NCI-H1092 (cell line): ENCODE measurements at regions not wholly inside any gene's neighbourhood (a gene's known extent, or its start where the extent isn't known, plus 50 kb on each side); places are given as distances from the start of the nearest gene placed in this dataset.

Experiments
- DNase-seq: peaks from one replicate; lab custom pipeline; 2025; lab: John Stamatoyannopoulos, UW

- DNase-seq: no peak
These were observed 61.3 kb upstream of the TAB3 start for GRCh38 chrX:30950391-30950790.

- no peak for DNase-seq
These were observed 60.5 kb upstream of the TAB3 start for GRCh38 chrX:30949554-30949953.

DNA sequence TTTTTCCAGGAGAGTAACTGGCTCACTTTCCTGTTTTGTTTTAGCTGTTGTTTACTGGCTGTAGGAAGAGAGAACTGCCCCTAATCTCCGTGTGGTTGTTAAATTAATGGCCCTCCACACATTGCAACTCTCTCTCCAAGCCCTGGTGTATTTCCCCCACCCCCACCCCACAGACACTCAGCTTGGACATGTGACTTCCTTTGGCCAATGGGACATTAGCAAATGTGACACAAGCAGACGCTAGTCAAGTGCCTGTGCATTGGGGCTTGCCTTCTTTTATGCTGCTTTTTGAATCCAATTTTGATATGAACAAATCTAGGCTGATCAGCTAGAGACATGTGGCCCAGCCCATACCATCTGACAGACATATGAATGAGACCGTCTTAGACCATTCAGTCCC lies 59.6 kb upstream of the TAB3 start:
- DNase-seq: no peak

- DNase-seq: no peak
These were observed 59.0 kb upstream of the TAB3 start for GRCh38 chrX:30948051-30948450.

GRCh38 chrX:30943984-30944383 lies 54.9 kb upstream of the TAB3 start:
- no peak for DNase-seq

GRCh38 chrX:30941898-30942297 lies 52.8 kb upstream of the TAB3 start:
- no peak for DNase-seq

DNA sequence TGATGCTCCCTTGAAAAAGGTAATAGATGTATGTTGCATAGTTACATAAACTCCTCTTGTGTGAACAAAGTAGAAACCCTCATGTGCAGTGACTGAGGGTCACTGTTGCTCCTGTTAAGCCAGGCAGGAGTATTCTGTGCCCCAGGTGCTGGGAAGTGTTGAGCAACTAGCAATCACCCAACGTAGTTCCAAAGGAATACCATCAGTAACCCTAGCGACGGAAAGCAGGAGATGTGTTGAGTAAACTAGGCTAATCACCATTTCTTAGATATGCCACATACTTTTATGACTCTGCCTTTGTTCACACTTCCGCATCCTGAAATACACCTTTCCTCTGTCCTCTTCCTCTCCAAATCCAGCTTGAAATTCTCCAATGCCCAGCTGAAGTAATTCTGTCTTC lies 50.9 kb upstream of the TAB3 start:
- no peak for DNase-seq
